ENCODE measurements at regions not wholly inside any gene's neighbourhood (a gene's known extent, or its start where the extent isn't known, plus 50 kb on each side); places are given as distances from the start of the nearest gene placed in this dataset.

GRCh38 chr1:221171768-221172167, 292.5 kb downstream of the HLX start:
- TF ChIP-seq CTCF (IDR thresholded peaks at IDR 0.05) (no peak), POLR2A (IDR thresholded peaks at IDR 0.05) (no peak)

Data from testis (tissue), 2 donors.